T47D (cell line): ENCODE measurements at regions not wholly inside any gene's neighbourhood (a gene's known extent, or its start where the extent isn't known, plus 50 kb on each side); places are given as distances from the start of the nearest gene placed in this dataset.

Experiments
- DNase-seq, 2 experiments: peaks; one replicate each; pipeline versions ENCODE4 v3.0.0 to v3.0.0-alpha.2; 2011 to 2012; ENCODE audit warnings: low read depth in 1 of 2, low spot score in 1 of 2
- JUND ChIP-seq: IDR thresholded peaks from 2 replicates; pipeline ENCODE4 v1.6.1; 2012; ENCODE audit warnings: low read depth
- in situ Hi-C: cut with HindIII; loops from 2 replicates; pipeline ENCODE4 v1.10.0; 2016; ENCODE audit warnings: low sequenced_read_pairs, low pct_unique_long_range_greater_than_20kb

DNA sequence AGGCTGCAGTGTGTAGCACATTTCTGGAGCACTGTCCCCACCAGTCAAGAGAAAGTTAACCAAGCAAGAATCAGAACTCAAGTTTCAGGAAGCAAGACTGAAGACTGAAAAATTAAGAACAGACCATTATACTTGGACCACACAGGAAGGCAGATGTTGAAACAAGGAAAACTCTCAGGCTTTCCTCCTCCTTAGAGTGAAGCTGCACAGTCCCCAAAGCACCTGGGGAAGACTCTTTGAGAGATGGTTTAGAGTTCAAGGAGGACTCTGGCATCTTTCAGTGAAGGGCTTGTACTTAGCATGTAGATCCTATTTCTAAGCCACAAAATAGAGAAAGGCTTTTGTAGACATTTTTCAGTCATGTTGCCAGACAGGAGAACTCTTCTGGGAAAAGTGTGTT lies 113.7 kb upstream of the KCTD3 start:
- no peak for TF ChIP-seq JUND
- DNase-seq: no peak
- in situ Hi-C loops: no loop called here

DNA sequence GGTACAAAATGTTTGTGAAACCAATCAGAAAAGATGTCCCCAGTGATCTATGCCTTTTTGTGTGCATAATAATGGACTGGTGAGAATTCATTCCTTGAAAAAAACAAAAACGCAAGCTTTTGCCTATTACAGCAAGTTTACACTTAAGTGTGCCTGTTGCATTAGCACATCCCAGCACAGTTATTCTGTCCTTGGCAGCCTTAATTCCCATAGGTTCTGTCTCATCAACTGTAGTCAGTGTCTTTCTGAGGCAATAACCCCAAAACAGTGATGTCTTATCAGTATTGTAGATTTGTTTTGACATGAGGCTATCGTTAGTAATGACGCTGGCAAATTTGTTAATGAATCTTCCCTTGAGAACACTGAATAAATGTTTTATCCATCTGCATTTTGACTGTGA lies 109.9 kb upstream of the KCTD3 start:
- no peak for TF ChIP-seq JUND
- DNase-seq: no peak
- in situ Hi-C loops: no loop called here

DNA sequence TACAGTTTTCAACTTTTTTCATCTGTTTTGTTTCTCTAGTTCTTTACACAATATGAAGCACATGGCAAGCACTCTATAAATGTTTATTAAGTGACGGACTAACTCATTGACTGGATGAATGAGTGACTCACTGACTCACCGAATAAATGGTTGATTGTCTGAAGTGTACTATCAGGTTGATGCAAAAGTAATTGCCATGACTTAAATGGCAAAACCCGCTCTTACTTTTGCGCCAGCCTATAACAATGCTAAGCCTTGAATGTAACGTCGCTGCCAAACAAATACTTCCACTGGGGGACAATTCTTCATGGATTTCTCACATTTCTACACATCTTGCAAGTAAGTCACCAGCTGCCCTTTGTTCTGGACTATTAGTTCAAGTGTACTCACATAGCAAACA lies 109.0 kb upstream of the KCTD3 start:
- TF ChIP-seq JUND: no peak
- in situ Hi-C loops: no loop called here
- DNase-seq: no peak

DNA sequence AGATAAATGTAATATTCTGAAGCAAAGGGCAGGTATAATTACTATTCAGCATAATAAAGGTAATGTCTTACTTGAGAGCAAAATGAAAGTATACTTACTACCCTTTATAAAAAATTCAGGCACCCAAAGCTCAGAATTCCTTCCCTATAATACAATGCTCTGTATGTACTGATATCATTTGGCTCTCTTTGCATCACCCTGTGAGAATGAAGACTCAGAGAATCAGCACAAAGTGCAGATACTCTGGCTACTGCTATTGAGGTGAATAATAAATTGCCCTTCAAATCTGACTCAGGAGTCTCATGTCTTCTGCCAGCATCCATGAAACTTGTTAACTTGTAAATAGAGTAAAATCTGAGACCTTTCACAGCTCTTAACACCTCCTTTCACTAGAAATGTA lies 108.5 kb upstream of the KCTD3 start:
- in situ Hi-C loops: no loop called here
- no peak for DNase-seq
- no peak for TF ChIP-seq JUND

DNA sequence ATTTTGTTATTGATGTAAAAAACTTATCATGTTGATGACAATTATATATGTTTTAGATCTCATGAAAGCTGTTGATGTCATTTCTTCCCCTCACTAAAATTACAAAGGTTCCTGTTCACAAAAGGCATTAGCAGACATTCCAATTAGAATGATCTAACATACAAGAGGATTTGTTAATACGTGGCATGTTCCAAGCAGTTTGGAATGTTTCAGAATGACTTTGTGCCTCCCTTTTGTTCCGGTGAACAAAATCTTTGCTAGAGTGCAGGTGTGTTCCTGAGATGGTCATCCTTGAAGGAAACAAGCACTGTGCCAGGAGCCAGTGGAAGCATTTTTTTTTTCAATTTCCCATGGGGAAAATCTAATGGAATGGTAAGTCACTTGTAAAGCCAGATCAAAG lies 108.0 kb upstream of the KCTD3 start:
- TF ChIP-seq JUND: no peak
- DNase-seq: no peak
- in situ Hi-C loops: no loop called here

DNA sequence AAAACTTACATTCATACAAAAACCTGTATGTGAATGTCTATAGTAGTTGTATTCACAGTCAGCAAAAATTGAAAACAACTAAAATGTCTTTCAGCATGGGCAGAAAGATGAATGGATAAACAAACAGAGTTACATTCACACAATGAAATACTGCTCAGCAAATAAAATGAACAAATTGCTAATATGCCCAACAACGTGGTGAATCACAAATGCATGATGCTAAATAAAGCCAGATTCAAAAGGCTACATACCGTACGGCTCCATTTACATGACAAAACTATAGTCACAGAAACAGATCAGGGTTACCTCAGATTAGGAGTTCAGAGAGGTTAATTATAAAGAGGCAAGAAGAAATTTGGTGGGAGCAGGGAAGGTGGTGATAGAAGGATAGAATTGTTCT lies 100.7 kb upstream of the KCTD3 start:
- no peak for TF ChIP-seq JUND
- in situ Hi-C loops: no loop called here
- no peak for DNase-seq

DNA sequence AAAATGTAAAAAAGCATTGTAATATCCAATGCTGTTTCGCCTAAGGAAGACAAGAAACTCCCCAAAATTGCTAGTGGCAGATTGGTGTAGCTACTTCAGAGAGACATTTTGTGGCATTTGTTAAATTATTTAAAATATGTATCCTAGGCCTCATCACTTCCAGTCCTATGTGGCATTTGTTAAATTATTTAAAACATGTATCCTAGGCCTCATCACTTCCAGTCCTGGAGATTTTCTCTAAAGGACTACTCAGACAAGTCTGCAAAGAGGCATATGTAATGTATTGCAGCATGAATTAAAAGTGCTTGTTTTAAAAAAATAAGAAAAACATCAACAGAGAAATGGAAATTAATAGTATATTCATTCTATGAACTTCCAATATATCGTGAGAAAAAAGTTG lies 95.6 kb upstream of the KCTD3 start:
- no peak for TF ChIP-seq JUND
- no peak for DNase-seq
- in situ Hi-C loops: no loop called here

DNA sequence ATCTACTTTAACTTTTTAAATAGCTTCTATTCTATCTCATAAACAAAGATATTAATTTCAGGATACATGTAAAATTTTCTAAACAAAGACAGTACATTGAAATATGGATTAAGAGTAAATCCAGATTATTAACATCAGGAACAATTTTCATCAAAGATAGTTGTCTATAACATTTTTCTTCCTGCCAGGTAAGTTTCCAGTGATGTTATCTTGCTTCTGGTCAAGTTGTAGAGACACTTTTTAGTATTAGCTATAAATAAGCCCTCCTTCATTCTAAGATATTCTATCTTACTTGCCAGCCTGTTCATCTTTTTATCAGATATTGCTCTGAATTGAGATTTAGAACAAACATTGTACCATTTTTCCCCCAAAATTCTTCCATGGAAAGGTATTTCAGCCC lies 94.4 kb upstream of the KCTD3 start:
- TF ChIP-seq JUND: peak; percentile 82
- peak in 1 of 2 experiments; percentile 74 for DNase-seq
- in situ Hi-C loops: no loop called here

DNA sequence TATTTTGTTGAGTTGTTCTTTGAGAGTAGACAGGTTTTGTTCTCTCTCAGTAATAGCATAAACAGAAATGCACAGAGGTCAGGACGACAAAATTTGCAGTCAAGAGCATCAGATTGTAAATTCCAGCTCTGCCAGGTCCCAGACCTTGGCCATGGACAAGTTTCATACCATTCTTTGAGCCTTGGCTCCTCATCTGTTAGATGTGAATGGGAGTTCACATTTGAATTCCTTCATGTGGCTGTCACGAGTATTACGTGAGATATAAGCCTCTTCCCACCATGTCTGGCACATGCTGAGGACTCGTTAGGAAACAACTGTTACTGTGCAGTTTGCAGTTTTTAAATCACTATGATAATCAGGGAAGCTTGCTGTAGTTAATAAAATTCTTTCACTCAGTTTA lies 93.2 kb upstream of the KCTD3 start:
- in situ Hi-C loops: no loop called here
- TF ChIP-seq JUND: peak; percentile 91
- peak; percentile 7 to 100 for DNase-seq

DNA sequence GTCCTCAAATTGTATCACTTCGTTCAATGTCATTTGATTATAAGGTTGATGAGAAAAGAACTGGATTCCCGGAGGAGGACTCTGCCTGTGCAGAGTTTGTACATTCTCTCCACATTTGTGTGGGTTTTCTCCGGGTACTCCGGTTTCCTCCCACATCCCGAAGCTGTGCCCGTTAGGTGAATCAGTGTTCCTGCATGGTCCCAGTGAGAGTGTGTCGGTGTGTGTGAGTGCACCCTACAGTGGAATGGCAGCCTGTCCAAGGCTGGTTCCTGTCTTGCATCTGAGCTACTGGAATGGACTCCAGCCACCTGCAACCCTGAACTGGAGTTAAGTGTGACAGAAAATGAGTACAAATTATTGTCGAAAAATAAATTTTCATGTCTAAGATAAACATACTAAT lies 92.2 kb upstream of the KCTD3 start:
- DNase-seq: peak in 1 of 2 experiments; percentile 87
- TF ChIP-seq JUND: no peak
- in situ Hi-C loops: no loop called here

DNA sequence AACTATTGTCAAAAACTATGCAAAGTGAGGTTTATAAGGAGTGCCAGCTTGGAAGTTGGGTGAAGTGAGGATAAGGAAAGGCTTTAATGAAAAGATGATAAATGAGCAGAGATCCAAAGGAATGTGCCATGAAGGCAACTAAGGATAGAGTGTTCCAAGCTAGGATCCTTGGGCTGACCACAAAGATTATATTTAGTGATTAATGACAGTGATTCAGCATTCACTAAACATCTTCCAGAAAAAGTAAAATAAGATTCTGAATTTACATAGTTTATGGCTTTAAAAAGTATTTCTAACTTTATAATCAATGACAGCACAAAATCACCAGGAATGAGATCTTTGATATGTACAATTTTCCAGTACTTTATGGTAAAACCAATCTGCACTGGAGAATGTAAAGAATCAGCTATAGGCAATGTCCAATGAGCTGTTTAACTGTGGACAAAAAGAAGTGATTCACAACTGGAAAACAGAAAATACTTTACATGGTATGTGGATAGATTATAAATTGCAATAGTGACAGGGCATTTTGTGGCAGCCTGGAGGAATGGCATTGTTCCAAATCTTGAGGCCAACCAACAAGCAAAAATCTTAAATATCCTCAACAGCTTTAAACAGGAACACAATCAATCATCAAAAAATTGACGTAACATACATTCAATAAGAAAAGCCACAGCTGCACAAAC lies 91.2 kb upstream of the KCTD3 start:
- peak; percentile 29 to 100 for DNase-seq
- TF ChIP-seq JUND: peak; percentile 98
- in situ Hi-C loops: no loop called here

DNA sequence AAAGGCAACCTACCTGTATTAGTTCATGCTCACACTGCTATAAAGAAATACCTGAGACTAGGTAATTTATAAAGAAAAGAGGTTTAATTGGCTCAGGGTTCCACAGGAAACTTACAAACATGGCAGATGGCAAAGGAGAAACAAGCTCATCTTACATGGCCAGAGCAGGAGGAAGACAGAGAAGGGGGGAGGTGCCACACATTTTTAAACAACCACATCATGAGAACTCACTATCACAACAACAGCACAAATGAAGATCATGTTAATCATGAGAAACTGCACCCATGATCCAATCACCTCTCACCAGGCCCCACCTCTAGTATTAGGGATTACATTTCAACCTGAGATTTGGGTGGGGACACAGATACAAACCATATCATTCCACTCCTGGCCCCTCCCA lies 90.6 kb upstream of the KCTD3 start:
- in situ Hi-C loops: no loop called here
- TF ChIP-seq JUND: no peak
- no peak for DNase-seq

DNA sequence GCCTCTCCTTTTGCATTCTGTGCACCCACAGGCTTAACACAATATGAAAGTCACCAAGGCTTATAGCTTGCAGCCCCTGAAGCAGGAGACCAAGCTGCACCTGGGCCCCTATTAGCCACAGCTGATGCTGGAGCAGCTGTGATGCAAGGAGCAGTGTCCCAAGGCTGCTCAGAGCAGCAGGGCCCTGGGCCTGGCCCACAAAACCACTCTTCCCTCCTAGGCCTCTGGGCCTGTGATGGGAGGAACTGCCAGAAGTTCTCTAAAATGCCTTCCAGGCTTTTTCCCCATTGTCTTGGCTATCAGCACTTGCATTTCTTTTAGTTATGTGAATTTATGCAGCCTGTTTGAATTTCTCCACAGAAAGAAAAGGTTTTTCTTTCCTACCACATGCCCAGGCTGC lies 89.5 kb upstream of the KCTD3 start:
- TF ChIP-seq JUND: no peak
- in situ Hi-C loops: no loop called here

DNA sequence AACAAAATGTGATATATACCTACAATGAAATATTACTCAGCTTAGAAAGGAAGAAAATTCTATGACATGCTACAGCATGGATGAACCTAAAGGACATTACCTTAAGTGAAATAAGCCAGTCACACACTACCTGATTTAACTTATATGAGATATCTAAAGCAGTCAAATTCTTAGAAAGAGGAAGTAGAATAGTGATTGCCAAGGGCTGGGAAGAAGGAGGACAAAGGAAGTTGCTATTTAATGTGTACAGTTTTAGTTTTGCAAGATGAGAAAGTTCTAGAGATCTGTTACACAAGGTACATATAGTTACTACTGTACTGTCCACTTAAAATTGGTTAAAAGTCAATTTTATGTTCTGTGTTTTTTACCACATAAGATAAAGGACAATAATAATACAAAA lies 87.5 kb upstream of the KCTD3 start:
- TF ChIP-seq JUND: no peak
- in situ Hi-C loops: no loop called here
- no peak for DNase-seq

More for the DNA sequence above, 89.5 kb upstream of the KCTD3 start:
- DNase-seq: no peak
